ENCODE measurements at regions not wholly inside any gene's neighbourhood (a gene's known extent, or its start where the extent isn't known, plus 50 kb on each side); places are given as distances from the start of the nearest gene placed in this dataset.

DNA sequence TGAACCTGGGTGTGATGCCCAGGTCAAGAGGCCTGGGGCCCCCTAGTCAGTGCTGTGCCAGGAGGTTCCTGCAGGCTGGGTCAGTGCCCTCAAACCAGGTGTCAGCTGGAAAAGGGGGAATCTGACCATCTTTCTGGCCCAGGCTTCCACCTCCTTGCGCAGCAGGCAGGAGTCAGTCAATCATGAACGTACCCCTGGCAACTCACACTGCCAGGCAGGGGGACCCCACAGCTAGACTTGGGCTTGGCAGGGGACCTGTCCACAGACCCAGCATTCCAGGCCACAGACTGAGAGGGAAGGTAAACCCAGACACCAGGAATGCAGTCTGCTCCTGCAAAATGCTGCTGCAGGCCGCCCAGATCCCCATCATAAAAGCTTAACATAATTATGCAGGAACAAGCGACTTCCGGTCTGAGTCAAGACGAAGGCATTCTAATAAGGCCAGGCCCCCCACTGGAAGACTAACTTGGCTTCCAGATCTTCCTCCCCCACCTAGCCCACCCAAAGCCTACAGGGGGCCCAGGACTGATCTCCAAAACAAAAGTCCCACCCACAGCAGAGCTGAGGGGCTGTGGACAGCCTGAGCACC, 156.3 kb downstream of the BCOR start:
- no peak for DNase-seq

GRCh38 chrX:39944416-39944815, 153.3 kb downstream of the BCOR start:
- no peak for DNase-seq

DNA sequence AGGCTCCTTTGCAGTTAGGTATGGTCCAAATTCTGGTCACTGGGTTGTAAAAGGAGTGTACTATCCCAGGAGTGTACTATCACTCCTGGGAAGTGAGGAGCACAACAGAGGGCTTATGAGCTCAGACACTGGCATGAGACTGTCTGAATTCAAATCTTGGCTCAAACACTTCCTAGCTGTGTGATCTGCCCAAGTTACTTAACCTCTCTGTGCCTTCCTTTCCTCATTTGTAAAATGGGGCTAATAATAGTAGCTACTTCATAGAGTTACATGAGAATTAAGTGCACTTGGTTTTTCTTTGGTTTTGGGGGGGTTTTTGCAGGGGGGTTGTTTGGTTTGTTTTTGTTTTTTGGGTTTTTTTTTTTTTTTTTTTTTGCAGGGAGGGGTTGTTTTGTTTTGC, 152.0 kb downstream of the BCOR start:
- no peak for DNase-seq

- no peak for DNase-seq
Observed at GRCh38 chrX:39946822-39947221, 150.9 kb downstream of the BCOR start.

DNA sequence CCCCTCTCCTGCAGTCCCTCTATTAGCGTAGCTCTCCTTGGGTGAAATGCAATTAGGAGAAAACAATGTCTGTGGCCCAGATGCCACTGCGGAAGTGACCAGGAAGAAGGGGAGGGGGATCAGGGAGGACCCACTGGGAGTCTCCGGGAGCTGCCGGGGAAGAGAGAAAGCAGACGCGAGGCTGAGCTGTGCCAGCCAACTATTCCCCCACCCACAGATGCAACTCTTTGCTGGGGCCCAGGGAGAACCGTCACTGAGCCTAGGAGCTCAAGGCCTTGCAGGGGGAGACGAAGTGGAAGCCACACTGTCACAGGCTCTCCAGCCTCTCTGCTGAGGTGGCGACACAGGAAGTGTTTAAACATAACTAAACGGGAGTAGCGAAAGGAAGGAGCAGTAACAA, 149.2 kb downstream of the BCOR start:
- DNase-seq, result no peak

DNA sequence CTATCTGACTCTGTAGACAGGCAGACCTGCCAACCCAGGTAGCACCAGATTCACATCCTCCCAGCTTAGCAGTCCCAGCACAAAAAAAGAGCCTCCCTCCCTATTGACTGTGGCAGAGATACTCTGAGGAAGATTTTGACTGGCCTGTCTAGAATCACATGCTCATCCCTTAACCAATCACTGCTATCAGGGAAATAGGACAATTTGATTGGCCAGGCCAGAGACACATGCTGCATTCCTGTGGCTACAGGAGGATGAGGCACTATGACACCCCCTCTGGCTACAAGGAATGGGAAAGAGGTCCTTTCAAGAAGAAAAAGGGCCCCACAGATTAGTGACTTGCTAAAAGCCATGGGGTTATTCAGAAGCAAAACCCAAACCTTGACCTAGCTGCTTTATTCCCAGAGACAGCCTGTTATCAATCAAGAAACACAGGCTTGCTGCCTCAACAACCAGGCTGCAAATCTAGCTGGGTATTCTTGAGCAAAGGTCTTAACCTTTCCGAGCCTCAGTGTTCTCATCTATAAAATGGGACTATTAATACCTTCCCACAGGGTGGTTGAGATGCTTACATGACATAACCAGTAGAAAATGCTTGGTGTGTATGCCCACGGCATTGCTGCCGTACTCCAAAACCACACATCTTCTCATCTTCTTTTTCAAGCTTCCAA, 147.6 kb downstream of the BCOR start:
- DNase-seq, result no peak

DNA sequence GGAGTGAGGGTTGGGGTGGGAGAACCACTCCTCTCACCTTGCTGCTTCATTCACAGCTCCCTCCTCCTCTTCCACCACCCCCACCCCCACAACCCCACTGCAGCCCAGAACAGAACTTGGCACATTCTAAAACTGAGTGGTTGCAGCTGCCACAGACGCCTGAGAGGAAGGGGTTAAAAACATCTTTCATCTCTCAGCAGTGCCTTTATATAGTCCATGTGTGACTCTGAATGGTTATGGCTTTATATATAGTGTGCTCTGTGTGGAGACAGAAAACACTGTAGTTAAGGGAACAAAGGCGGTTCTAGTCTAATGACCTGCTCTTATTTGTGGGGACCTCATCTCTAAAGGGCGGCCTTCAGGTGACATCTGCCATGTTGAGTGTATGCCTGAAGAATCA, 144.8 kb downstream of the BCOR start:
- DNase-seq, result no peak

DNA sequence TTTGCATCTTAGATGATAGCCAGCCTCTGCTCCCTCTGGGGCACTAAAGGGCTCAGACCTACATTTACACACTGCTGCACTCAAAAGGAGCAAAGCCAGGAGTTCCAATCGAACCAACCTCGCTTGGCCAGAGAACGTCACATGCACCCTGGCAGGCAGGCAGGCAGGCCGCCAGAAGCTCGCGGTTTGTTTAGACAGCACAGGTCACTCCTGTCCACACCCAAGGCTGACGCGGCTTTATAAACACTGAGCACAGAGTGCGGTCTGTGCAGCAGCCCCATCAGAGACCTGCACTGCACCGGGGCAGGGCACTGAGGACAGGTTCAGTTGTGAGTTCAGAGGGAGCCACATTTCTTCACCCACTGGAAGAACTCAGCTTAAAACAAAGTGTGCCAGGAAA, 143.9 kb downstream of the BCOR start:
- no peak for DNase-seq

DNA sequence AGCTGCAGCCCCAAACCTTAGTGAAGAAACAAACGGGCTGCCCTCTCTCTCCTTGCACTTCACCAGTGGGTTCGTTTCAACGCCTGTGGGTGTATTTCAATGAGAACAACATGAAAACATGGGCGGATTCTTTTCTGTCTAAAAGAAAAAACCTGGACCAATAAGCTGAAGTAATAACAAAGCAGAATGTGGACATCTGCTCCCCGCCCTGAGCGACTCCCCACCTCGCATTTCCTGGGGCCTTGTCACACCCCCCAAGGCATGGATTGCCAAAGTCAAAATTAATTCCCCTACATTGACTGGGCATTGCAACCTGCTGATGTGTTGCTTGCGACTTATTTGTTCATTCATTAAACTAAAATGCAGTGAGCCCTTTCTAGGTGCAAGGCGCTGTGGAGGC, 142.9 kb downstream of the BCOR start:
- no peak for DNase-seq

GRCh38 chrX:39955625-39956024, 142.1 kb downstream of the BCOR start:
- DNase-seq, result no peak

DNA sequence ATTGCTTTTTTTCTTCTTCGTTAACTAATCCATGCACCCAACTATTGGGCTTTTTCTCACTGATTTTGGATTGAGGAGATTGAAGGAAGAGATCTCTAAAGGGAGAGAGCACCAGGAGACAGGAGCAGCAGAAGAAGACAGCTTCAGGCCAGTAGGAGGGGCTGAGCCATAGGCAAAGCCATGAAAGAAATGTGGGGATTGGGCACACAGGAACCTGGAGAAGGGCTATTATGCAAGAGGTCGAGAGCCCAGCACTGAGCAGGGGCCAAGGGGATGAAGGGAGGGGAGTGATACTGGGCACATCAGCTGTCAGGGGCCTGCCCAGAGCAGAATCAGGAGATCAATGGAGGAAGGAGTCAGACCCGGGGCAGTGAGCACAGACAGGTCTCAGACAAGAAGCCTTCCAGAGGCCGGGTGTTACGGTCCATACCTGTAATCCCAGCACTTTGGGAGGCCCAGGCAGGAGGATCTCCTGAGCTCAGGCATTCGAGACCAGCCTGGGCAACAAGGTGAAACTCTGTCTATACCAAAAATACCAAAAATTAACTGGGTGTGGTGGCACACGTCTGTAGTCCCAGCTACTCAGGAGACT, 140.9 kb downstream of the BCOR start:
- no peak for DNase-seq

GRCh38 chrX:39957816-39958566, 139.8 kb downstream of the BCOR start:
- no peak for DNase-seq

DNA sequence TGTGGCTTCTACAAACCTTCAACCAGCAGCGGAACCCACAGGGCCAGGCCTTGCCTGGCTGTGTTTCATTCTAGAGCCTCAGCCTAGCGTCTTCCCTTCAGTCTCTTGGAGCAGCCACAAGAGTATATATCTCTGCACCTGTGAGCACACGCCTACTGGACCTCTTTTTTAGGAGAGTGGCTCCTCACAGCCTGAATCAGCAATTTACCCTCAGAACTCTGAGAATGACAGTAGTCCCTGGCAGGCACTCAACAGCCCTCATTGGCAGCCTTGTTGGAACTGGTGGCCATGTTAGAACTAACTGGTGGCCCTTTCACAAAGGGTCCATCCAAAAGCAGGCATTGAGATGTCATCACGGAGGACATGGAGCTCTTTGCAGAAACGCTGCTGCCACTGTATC, 138.9 kb downstream of the BCOR start:
- no peak for DNase-seq

GRCh38 chrX:39960219-39960618, 137.5 kb downstream of the BCOR start:
- no peak for DNase-seq

DNA sequence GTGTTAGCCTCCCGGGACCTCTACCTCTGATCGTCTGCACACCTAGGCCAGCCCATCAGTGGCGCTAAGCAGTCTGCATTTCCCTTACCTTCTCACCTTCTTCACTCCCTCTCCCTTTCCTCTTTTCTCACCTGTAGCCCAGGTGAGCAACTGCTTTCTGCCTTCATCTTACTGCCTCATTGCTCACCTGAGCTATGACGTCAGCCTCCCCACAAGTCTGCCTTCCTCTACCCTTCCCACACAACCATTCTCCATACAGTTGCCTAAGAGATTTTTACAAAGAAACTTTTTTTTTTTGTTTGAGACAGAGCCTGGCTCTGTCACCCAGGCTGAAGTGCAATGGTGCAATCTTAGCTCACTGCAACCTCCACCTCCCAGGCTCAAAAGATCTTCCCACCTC, 136.3 kb downstream of the BCOR start:
- no peak for DNase-seq

DNA sequence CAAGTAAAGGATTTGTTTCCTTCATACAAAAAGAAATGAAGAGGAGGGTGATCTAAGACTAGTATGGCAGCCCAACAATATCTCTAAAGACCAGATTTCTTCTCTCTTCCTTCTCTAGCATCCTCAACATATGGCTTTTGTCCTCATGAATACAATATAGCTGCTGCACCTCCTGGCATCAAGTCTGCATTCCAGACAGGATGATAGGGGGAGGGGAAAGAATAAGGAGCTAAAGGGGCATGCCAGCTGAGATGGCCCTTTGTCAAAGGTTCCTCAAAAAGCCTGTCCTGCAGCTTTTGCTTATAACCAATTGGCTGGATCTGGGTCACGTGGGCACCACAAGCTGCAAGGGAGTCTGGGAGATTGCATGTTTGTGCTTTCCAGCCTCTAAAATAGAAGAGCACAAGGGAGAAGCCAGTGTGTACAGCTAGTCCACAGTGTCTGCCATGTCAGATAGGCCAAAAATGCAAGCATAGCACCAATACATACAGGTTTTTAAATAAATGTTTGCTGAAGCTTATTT, 132.6 kb downstream of the BCOR start:
- no peak for DNase-seq

GRCh38 chrX:39966176-39966575, 131.6 kb downstream of the BCOR start:
- no peak for DNase-seq

- no peak for DNase-seq
Observed at GRCh38 chrX:39967348-39967747, 130.4 kb downstream of the BCOR start.

- DNase-seq, result no peak
Observed at GRCh38 chrX:39969099-39969818, 128.5 kb downstream of the BCOR start.

- no peak for DNase-seq
Observed at GRCh38 chrX:39969819-39970504, 127.8 kb downstream of the BCOR start.

DNA sequence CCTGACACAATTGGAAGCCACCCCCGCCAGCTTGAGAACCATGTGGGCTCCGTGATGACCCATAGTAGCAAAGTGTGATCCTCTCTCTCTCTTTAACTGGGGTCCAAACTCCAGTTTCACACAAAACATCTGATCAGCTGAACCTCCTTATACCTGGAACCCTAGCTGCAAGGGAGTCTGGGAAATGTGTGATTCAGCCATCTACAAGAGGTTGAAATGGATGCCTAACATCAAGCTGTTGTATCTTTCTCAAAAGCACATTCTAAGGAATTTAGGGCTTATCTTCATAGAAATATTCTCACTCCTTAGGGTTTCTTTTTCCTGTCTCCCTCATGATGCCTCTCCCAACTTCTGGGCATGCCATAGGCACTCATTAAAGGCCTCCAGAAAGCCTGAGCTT, 126.0 kb downstream of the BCOR start:
- DNase-seq, result no peak

DNA sequence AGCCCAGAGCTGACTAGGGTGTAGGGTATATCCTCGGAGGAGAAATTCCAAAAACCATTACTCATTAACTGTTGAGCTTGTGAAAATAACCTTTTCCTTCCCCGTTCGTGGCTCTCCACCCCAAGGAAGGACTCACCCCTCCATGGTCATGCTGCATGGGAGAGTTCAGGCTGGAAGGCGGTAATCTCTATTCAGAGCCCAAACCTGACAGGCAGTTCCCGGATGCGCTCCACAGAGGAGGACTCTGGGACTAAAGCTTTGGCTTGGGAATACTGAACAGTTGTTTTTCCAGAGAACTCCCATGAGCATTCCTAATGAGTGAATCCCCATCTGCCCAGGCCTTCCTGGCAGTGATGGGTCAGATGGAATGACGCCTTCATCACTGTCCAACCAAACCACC, 125.4 kb downstream of the BCOR start:
- no peak for DNase-seq

DNA sequence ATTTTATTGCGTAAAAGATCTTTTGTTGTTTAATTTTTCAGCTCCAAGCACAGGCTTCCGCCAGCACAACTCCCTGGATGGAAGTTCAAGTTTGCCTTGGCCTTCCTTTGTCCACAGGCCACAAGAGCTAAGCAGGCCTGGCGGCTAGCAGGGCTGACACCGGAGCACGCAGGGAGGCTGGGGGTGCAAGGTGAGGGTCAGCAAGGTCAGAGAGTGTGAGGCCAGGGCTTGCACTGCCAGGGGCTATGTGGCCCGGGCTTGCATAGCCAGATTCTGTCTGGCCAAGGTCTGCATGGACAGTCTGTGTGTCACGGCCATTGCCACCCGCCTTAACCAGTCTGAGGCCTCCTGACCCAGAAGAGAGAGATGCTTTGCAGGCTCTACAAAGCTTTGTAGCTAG, 123.9 kb downstream of the BCOR start:
- DNase-seq, result no peak

Data from GF-D8 (cell line).